GM21367 (cell line): ENCODE measurements at regions not wholly inside any gene's neighbourhood (a gene's known extent, or its start where the extent isn't known, plus 50 kb on each side); places are given as distances from the start of the nearest gene placed in this dataset.

ENCODE experiments used
- ATAC-seq: cut with Tn5 transposase; IDR thresholded peaks from one replicate; pipeline ENCODE4 v1.9.1; 2021; ENCODE audit not compliant: unreplicated experiment

GRCh38 chr5:4255441-4255840 is 659.8 kb downstream of the IRX1 start:
- ATAC-seq: no peak

- ATAC-seq: no peak
Observed at GRCh38 chr5:4258170-4258569, 662.5 kb downstream of the IRX1 start.

GRCh38 chr5:4271193-4271592 is 675.6 kb downstream of the IRX1 start:
- ATAC-seq: no peak

GRCh38 chr5:4275232-4275631 is 679.6 kb downstream of the IRX1 start:
- ATAC-seq: no peak

GRCh38 chr5:4294878-4295277 is 699.2 kb downstream of the IRX1 start:
- ATAC-seq: no peak

GRCh38 chr5:4295663-4296339 is 700.2 kb downstream of the IRX1 start:
- no peak for ATAC-seq

GRCh38 chr5:4306057-4306456 is 710.4 kb downstream of the IRX1 start:
- no peak for ATAC-seq

- ATAC-seq: no peak
Observed at GRCh38 chr5:4309026-4309425, 713.4 kb downstream of the IRX1 start.

- ATAC-seq: no peak
Observed at GRCh38 chr5:4313138-4313537, 717.5 kb downstream of the IRX1 start.

- ATAC-seq: no peak
Observed at GRCh38 chr5:4319478-4320128, 724.0 kb downstream of the IRX1 start.

GRCh38 chr5:4330327-4330726 is 734.7 kb downstream of the IRX1 start:
- ATAC-seq: no peak

GRCh38 chr5:4335078-4335477 is 739.4 kb downstream of the IRX1 start:
- no peak for ATAC-seq

- no peak for ATAC-seq
Observed at GRCh38 chr5:4337519-4337918, 741.9 kb downstream of the IRX1 start.

- ATAC-seq: no peak
Observed at GRCh38 chr5:4339949-4340348, 744.3 kb downstream of the IRX1 start.

GRCh38 chr5:4345850-4346249 is 750.2 kb downstream of the IRX1 start:
- no peak for ATAC-seq

- no peak for ATAC-seq
Observed at GRCh38 chr5:4348423-4348822, 752.8 kb downstream of the IRX1 start.

GRCh38 chr5:4348919-4349318 is 753.3 kb downstream of the IRX1 start:
- ATAC-seq: no peak

GRCh38 chr5:4356201-4356600 is 760.6 kb downstream of the IRX1 start:
- ATAC-seq: no peak

- ATAC-seq: no peak
Observed at GRCh38 chr5:4359847-4360246, 764.2 kb downstream of the IRX1 start.

GRCh38 chr5:4361753-4362152 is 766.1 kb downstream of the IRX1 start:
- ATAC-seq: no peak

- no peak for ATAC-seq
Observed at GRCh38 chr5:4362411-4362810, 766.8 kb downstream of the IRX1 start.

- no peak for ATAC-seq
Observed at GRCh38 chr5:4363045-4363444, 767.4 kb downstream of the IRX1 start.

- no peak for ATAC-seq
Observed at GRCh38 chr5:4366628-4367027, 771.0 kb downstream of the IRX1 start.
